Pons (tissue), 1 donor: ENCODE measurements at regions not wholly inside any gene's neighbourhood (a gene's known extent, or its start where the extent isn't known, plus 50 kb on each side); places are given as distances from the start of the nearest gene placed in this dataset.
A peak's percentile ranks its signal among the peaks of the same experiment; 100 is the strongest.

Source experiments
- DNase-seq: peaks from one replicate; pipeline ENCODE4 v3.0.0-alpha.2; 2016; ENCODE audit warnings: low spot score

- DNase-seq = no peak
These were observed 81.4 kb upstream of the KLF13 start for GRCh38 chr15:31245135-31245689.

- DNase-seq = no peak
These were observed 80.9 kb upstream of the KLF13 start for GRCh38 chr15:31245756-31246155.

GRCh38 chr15:31247404-31247803 lies 79.2 kb upstream of the KLF13 start:
- no peak for DNase-seq

- no peak for DNase-seq
These were observed 78.4 kb upstream of the KLF13 start for GRCh38 chr15:31248263-31248662.

- DNase-seq = no peak
These were observed 77.7 kb upstream of the KLF13 start for GRCh38 chr15:31248951-31249350.

- no peak for DNase-seq
These were observed 76.6 kb upstream of the KLF13 start for GRCh38 chr15:31250033-31250432.

- DNase-seq = no peak
These were observed 75.5 kb upstream of the KLF13 start for GRCh38 chr15:31251165-31251564.

- DNase-seq = no peak
These were observed 74.4 kb upstream of the KLF13 start for GRCh38 chr15:31252171-31252785.

GRCh38 chr15:31254431-31255175 lies 72.0 kb upstream of the KLF13 start:
- DNase-seq = no peak

- DNase-seq = no peak
These were observed 71.5 kb upstream of the KLF13 start for GRCh38 chr15:31255176-31255510.

- no peak for DNase-seq
These were observed 70.8 kb upstream of the KLF13 start for GRCh38 chr15:31255732-31256377.

- DNase-seq = no peak
These were observed 70.0 kb upstream of the KLF13 start for GRCh38 chr15:31256378-31257265.

- DNase-seq = no peak
These were observed 69.3 kb upstream of the KLF13 start for GRCh38 chr15:31257286-31257685.

- no peak for DNase-seq
These were observed 68.4 kb upstream of the KLF13 start for GRCh38 chr15:31258260-31258659.

GRCh38 chr15:31259562-31260252 lies 66.9 kb upstream of the KLF13 start:
- no peak for DNase-seq

GRCh38 chr15:31260646-31261265 lies 65.9 kb upstream of the KLF13 start:
- DNase-seq = no peak

GRCh38 chr15:31261266-31262142 lies 65.1 kb upstream of the KLF13 start:
- no peak for DNase-seq

GRCh38 chr15:31262143-31262530 lies 64.5 kb upstream of the KLF13 start:
- no peak for DNase-seq

- DNase-seq = peak; percentile 81
These were observed 63.5 kb upstream of the KLF13 start for GRCh38 chr15:31262901-31263671.
